Right ventricle myocardium inferior (tissue), 1 donor: ENCODE measurements at regions not wholly inside any gene's neighbourhood (a gene's known extent, or its start where the extent isn't known, plus 50 kb on each side); places are given as distances from the start of the nearest gene placed in this dataset.

Experiments
- ATAC-seq: fragments of 200-7000 bp; cut with Tn5 transposase; one replicate; pipeline ENCODE4 v1.9.1; 2020; ENCODE audit warnings: mild to moderate bottlenecking, moderate library complexity
- DNase-seq: peaks from one replicate; pipeline ENCODE4 v3.0.0; 2021; ENCODE audit errors: missing footprints
- intact Hi-C: fragments of 100-400 bp; cut with DNase I; formaldehyde crosslinking; loops from one replicate; pipeline ENCODE4 v1.11.0; 2022
- donor health status: DM: no; HTN: yes; CAD: no; lungs with severe emphysema.

GRCh38 chr16:82370282-82370681 is 200.3 kb upstream of the MPHOSPH6 start:
- DNase-seq: no peak
- intact Hi-C loops: no loop called here
- no peak for ATAC-seq

- DNase-seq (peak; percentile 75), ATAC-seq (peak; percentile 84)
- intact Hi-C loops: loop anchor here (5.0 kb wide), 2 partner anchors 214 to 254 kb away; no protein-coding TSS in a partner anchor
Measured at GRCh38 chr16:82368041-82368440, 198.0 kb upstream of the MPHOSPH6 start.

GRCh38 chr16:82366462-82366861 is 196.4 kb upstream of the MPHOSPH6 start:
- ATAC-seq: no peak
- intact Hi-C loops: loop anchor here (5.0 kb wide), 2 partner anchors 216 to 256 kb away; no protein-coding TSS in a partner anchor
- DNase-seq: no peak

GRCh38 chr16:82364690-82365089 is 194.7 kb upstream of the MPHOSPH6 start:
- intact Hi-C loops: loop anchor here (5.0 kb wide), 2 partner anchors 218 to 258 kb away; no protein-coding TSS in a partner anchor
- DNase-seq: no peak

GRCh38 chr16:82363026-82363816 is 193.2 kb upstream of the MPHOSPH6 start:
- intact Hi-C loops: no loop called here
- ATAC-seq (no peak), DNase-seq (no peak)

More at GRCh38 chr16:82364690-82365089, 194.7 kb upstream of the MPHOSPH6 start:
- no peak for ATAC-seq

- DNase-seq (no peak), ATAC-seq (no peak)
- intact Hi-C loops: no loop called here
Measured at GRCh38 chr16:82361885-82362284, 191.9 kb upstream of the MPHOSPH6 start.

- intact Hi-C loops: no loop called here
- DNase-seq (no peak), ATAC-seq (peak; percentile 46)
Measured at GRCh38 chr16:82360024-82360783, 190.2 kb upstream of the MPHOSPH6 start.

- DNase-seq (no peak), ATAC-seq (no peak)
- intact Hi-C loops: no loop called here
Measured at GRCh38 chr16:82358606-82359221, 188.7 kb upstream of the MPHOSPH6 start.

- DNase-seq (no peak), ATAC-seq (no peak)
- intact Hi-C loops: no loop called here
Measured at GRCh38 chr16:82358161-82358560, 188.1 kb upstream of the MPHOSPH6 start.

GRCh38 chr16:82357237-82357636 is 187.2 kb upstream of the MPHOSPH6 start:
- intact Hi-C loops: no loop called here
- no peak for DNase-seq
- ATAC-seq: no peak

- ATAC-seq (no peak), DNase-seq (no peak)
- intact Hi-C loops: no loop called here
Measured at GRCh38 chr16:82350560-82350959, 180.5 kb upstream of the MPHOSPH6 start.

GRCh38 chr16:82345318-82345717 is 175.3 kb upstream of the MPHOSPH6 start:
- ATAC-seq: no peak
- DNase-seq: no peak
- intact Hi-C loops: no loop called here

GRCh38 chr16:82344157-82344556 is 174.1 kb upstream of the MPHOSPH6 start:
- intact Hi-C loops: loop anchor here (1.0 kb wide), 1 partner anchor 81 kb away; no protein-coding TSS in a partner anchor
- no peak for DNase-seq

GRCh38 chr16:82341146-82341669 is 171.2 kb upstream of the MPHOSPH6 start:
- no peak for ATAC-seq
- intact Hi-C loops: no loop called here
- no peak for DNase-seq

More at GRCh38 chr16:82344157-82344556, 174.1 kb upstream of the MPHOSPH6 start:
- peak; percentile 79 for ATAC-seq

- no peak for ATAC-seq
- intact Hi-C loops: no loop called here
- DNase-seq: no peak
Measured at GRCh38 chr16:82340531-82340930, 170.5 kb upstream of the MPHOSPH6 start.

GRCh38 chr16:82337355-82337754 is 167.3 kb upstream of the MPHOSPH6 start:
- ATAC-seq (peak; percentile 44), DNase-seq (no peak)

GRCh38 chr16:82331974-82332750 is 162.1 kb upstream of the MPHOSPH6 start:
- intact Hi-C loops: no loop called here

More at GRCh38 chr16:82337355-82337754, 167.3 kb upstream of the MPHOSPH6 start:
- intact Hi-C loops: no loop called here

GRCh38 chr16:82331397-82331796 is 161.4 kb upstream of the MPHOSPH6 start:
- intact Hi-C loops: no loop called here
- no peak for DNase-seq
- ATAC-seq: no peak

More at GRCh38 chr16:82331974-82332750, 162.1 kb upstream of the MPHOSPH6 start:
- DNase-seq (peak; percentile 57), ATAC-seq (no peak)
